IPS DF 4.7 (cell line): ENCODE measurements at regions not wholly inside any gene's neighbourhood (a gene's known extent, or its start where the extent isn't known, plus 50 kb on each side); places are given as distances from the start of the nearest gene placed in this dataset.
A peak's percentile ranks its signal among the peaks of the same experiment; 100 is the strongest.

Experiments
- DNase-seq: peaks from one replicate; pipeline ENCODE4 v3.0.0-alpha.2; 2013; ENCODE audit warnings: low spot score; ENCODE audit errors: extremely low read depth

- DNase-seq: no peak
Observed at GRCh38 chr17:14959106-14959648, 305.9 kb downstream of the PMP22 start.

GRCh38 chr17:14953405-14953804 lies 311.7 kb downstream of the PMP22 start:
- DNase-seq: no peak

- DNase-seq: no peak
Observed at GRCh38 chr17:14950686-14951085, 314.4 kb downstream of the PMP22 start.

DNA sequence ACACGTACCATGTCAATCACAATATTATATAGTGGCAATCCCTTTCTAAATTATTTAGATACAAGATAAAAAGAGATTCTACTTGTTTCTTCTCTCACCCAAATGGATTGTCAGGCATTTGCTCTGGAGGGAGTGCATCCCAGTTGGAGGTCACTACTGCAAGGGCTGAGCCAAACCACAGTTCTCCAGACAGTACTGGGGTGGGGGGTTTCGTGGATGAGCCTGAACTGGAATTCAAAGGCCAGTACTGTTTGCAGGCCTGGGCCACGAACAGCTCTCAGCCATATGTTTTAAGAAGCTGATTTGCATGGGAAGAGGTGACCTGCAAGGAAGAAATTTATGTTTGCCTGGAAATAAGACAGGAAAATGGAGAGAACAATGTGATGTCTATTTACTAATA lies 314.9 kb downstream of the PMP22 start:
- no peak for DNase-seq

DNA sequence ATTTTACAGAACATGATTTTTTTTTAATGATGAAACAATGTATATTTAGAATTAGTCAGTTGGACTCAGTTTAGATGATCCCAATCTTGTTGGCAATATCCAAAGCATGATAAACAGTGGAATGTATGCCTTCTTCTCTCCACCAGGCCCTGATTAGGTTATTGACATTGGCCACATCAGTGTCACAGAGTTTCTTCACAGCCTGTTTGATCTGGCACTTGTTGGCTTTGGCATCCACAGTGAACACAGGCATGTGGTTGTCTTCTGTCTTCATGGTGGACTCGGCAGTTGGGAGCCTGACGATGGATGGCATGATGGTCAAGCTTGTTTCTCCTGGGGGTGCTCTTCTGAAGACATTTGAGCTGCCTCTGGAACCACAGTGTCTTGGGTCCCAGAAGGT lies 317.5 kb downstream of the PMP22 start:
- DNase-seq: no peak

DNA sequence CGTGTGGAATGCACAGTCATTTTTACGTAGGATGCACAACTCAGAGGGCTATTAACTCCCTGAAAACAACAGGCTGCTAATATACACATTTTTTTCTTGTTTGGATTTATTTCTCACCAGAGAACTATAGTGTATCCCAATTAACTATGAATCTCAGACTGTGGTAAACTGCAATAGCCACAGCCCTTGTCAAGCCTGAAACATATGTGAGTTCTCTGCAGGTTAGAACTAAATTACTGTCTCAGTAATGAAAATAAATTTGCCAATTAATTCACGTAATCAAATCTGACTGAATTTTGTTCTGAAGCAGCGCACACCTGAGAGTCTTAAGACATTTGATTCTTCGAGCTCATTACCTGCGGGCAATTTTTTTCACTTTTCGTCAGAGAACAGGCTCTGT lies 318.6 kb downstream of the PMP22 start:
- DNase-seq: no peak

DNA sequence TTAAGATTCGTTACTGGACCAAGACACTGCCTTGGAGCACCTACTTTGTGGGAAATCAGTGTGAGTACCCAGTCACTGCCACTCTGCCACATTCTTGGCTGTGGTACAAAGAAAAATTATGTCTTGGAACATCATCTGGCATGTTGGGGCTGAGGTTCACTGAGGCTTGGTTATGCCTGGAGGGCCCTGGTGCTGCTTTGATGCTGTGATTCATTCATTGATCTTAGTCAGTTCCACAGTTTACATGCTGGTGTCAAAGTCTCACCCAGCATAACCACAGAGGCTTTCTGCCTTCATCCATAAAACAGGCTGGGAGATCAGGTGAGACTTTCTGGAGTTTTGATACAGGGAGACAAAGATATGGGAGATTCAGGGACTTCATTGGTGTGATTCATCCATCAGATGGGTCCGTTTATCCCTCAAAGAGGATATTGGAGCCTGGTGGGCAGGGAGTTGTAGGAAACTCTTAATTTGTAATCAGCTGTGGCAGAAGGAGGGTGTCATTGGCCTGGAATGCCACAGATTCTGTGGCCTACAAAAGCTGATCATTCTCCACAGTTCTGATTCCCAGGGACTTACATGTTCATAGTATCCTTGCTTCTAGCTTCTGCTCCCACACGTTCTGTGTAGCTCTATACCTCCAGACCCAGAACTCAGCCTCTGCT lies 322.5 kb downstream of the PMP22 start:
- no peak for DNase-seq

DNA sequence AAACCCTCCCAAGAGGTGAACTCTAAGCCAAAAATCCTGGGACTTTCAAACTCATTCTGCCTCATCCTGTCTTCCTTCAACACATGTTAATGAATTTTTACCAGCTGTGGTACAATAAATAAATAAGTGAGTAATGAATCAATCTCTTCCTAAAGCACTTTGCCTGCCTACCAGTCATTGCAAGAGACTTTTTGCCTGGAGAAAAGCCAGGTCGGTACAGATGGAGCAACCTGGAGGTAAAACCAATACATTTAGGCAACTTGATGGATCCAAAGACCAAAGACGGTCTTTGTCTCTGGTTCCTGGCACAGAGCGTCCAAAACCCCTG lies 324.2 kb downstream of the PMP22 start:
- DNase-seq: no peak

GRCh38 chr17:14940108-14940937 lies 324.8 kb downstream of the PMP22 start:
- no peak for DNase-seq

DNA sequence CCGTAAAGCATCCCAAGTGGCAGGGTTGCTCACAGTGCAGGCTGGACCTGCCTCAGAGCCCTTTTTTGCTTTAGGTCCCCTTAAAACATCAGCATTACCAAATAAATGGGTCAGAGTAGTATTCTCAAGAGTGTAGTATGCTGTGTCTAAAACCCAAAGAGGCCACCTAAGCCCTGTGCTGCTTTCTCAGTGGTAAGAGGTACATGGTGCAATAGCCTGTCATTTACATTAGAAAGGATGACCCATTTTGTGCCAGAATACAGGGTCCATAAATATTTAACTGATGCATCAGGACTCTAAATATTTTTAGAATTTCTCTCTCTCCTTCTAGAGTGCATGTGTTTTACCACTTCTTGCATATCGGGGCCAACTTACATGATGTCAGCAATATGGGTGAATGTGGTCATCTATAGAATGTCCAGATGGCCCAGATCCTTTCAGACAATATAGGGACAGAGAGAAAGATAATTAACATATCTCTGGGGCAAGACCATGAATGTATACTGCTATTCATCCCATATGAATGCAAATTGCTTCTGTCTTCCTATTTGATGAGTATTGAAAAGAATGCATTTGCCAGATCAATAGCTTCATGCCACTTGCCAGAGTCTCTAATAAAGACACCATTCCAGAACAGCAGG lies 329.2 kb downstream of the PMP22 start:
- no peak for DNase-seq

DNA sequence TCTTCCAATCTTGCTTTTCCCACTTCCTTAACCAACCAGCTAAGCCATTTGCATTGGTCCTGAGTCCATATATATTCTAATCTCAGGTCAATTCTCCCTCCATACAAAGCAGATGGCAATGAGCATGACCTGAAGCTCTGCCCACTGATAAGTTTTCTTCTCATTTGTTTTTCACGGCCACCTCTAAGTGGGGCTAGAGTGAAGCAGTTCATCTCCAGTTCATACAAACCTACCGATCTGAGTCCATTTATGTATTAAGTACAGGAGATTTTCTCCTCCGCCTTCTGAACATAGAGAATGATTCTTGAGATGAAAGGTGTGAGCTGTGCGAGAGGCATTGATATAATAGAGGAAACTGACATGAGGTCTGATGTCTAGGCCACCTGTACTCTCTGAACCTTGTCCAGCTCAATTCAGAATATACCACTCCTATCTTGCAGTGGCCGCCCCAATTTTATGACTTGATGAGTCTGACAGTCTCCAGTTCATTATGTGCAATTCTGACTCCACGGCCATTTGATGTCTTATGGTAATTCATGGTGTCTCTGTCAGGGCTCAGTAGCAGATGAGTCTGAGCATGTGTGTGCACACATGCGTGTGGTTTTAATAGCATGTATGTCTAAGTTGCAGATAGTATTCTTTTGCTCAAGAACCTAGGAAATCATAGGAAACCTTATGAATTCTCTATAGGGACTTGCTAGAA lies 329.8 kb downstream of the PMP22 start:
- no peak for DNase-seq

DNA sequence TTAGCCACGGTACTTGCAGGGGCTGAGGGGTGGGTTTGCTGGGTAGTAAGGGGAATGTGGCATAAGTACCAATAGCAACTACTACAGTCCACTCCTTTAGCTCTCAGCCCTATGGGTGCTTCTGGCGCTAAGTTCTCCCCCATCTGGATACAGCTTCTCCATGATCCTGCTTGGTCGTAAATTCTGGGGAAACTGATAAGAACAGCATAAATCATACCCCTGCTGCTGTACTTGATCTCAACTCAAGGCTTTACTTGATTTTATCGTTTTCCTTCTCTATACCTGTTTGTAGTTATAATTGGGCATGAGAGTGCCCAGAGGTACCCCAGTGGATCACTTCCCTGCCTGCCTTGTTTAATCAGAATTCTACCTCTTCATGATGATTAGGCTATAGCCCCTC lies 331.4 kb downstream of the PMP22 start:
- no peak for DNase-seq

- DNase-seq: peak; percentile 66
Observed at GRCh38 chr17:14926526-14927122, 338.5 kb downstream of the PMP22 start.

GRCh38 chr17:14926073-14926472 lies 339.1 kb downstream of the PMP22 start:
- no peak for DNase-seq

DNA sequence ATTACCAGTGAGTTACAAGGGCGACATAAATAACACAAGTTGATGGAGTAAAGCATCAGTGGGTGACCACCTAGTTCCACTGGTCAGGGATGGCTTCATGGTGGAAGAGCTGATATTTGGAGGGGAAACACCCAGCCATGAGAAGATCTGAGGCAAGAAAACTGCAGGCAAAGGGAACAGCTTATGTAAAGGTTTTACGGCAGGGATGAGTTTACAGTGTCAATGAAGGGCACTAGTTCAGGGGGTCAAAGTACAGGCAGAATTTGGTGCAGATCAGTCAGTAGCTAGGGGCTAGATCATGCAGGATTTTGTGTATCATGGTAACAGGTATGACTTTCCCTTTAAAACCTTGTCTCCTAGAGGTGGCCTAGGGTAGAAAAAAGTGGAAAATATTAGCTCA lies 339.6 kb downstream of the PMP22 start:
- no peak for DNase-seq

DNA sequence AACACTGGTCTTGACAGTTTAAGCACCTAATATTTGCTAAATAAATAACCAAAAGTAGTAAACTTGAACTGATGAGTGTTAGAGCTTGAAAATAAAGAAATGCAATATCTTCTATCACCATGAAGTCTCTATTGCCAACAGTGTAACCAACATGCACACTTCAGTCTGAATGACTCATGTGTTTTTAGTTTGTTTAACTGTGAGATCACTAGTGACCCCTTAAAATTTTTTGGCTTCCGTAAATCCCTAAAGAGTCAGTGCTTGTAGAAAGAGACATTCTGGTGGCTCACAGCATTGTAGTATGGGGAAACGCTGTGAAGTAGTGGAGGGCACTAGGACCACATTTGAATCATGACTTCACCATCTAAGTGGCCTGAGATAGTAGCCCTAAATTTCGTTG lies 341.1 kb downstream of the PMP22 start:
- no peak for DNase-seq

DNA sequence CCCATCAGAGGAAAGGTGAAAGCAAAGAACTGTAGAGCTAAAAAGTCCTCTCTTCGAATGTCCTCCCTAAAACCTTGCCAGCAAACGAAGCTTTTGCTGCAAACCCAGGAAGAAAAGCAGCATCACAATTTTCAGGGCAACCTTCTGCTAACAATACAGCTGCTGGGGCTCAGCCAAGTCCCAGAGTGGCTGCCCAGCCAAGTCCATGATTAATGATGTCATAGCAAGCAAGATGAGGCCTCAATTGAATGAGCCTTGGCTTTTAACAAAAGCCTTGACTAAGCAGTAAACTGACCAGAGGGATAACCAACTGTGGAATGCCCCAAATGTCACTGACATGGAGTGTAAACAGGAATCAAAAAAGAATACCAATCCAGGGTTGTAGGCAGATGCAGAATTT lies 342.7 kb downstream of the PMP22 start:
- DNase-seq: no peak

- no peak for DNase-seq
Observed at GRCh38 chr17:14921936-14922335, 343.2 kb downstream of the PMP22 start.

- no peak for DNase-seq
Observed at GRCh38 chr17:14919631-14920213, 345.4 kb downstream of the PMP22 start.

DNA sequence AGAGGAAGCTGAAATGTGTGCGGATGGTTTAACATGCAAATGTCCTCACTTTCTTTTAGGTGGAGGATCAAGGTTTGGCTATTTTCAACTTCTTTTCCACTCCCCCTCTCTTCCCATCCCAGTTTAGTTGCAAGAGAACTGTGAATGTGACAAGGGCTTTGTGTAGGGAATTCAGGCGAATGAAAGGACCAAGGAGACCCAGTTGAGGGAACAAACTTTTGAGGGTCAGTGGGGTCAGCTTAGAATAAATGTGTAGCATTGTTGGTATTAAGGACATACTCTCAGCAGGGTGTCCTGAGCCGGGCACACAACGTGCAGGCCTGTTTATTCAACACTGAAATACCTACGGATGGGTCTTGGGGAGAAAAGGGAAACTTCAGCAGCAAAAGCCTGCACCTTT lies 346.0 kb downstream of the PMP22 start:
- no peak for DNase-seq

DNA sequence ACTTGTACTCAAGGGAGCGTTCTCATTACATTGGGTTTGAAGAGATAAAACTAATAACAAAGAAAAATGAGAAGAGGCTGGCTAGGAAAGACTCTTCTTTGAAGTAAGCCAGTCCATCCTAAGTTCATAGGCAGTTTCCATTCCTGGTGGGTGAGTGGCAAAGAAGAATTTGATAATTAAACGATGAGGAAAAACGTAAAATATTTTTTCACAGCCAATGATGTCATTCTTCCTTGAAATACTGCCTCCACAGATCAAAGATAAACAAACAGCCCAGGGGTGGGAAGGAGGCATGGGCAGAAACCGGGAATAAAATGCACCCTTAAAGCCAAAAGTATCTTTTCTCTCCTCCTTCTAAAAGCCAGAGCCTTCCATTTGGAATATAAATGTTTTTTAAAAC lies 346.6 kb downstream of the PMP22 start:
- DNase-seq: no peak
